Gastroesophageal sphincter (tissue), 3 donors: ENCODE measurements at regions not wholly inside any gene's neighbourhood (a gene's known extent, or its start where the extent isn't known, plus 50 kb on each side); places are given as distances from the start of the nearest gene placed in this dataset.

Source experiments
- EP300 ChIP-seq: sonication (generic); formaldehyde crosslinking; IDR thresholded peaks from one replicate; pipeline ENCODE4 v1.6.1; 2017; ENCODE audit warnings: antibody characterized with exemption, mild to moderate bottlenecking
- POLR2A ChIP-seq, 2 donors: fragments of 450-650 bp; IDR thresholded peaks; one replicate each; pipeline ENCODE4 v1.6.1; 2017; ENCODE audit warnings: antibody characterized with exemption in 2 of 2, mild to moderate bottlenecking in 2 of 2, moderate library complexity in 1 of 2
- POLR2AphosphoS5 ChIP-seq: sonication (generic); formaldehyde crosslinking; IDR thresholded peaks from one replicate; pipeline ENCODE4 v1.6.1; 2017; ENCODE audit warnings: antibody characterized with exemption
- TF ChIP-seq, protein P1 (sequence below), 4 experiments: fragments of 200-600 bp in 2 of 4; fragments of 450-650 bp in 2 of 4; sonication (generic) in 1 of 4; IDR thresholded peaks; one replicate each; pipeline ENCODE4 v1.5.1; 2017 to 2019; ENCODE audit warnings: antibody characterized with exemption in 4 of 4, mild to moderate bottlenecking in 2 of 4, moderate library complexity in 2 of 4

DNA sequence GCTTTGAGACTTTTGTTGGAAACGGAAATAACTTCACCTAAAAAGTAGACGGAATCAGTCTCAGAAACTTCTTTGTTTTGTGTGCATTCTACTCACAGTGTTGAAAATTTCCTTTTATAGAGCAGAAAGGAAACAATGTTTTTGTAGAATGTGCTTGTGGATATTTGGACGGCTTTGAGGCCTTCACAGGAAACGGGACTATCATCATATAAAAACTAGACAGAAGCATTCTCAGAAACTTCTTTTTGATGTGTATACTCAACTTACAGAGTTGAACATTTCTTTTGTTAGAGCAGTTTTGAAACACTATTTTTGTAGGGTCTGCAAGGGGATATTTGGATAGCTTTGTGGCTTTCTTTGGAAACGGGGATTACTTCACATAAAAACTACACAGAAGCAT lies 627.5 kb upstream of the ZNF337 start:
- TF ChIP-seq EP300 (no peak), POLR2AphosphoS5 (no peak), POLR2A (IDR thresholded peaks at IDR 0.05) (no peak)
- TF ChIP-seq, protein P1, sequence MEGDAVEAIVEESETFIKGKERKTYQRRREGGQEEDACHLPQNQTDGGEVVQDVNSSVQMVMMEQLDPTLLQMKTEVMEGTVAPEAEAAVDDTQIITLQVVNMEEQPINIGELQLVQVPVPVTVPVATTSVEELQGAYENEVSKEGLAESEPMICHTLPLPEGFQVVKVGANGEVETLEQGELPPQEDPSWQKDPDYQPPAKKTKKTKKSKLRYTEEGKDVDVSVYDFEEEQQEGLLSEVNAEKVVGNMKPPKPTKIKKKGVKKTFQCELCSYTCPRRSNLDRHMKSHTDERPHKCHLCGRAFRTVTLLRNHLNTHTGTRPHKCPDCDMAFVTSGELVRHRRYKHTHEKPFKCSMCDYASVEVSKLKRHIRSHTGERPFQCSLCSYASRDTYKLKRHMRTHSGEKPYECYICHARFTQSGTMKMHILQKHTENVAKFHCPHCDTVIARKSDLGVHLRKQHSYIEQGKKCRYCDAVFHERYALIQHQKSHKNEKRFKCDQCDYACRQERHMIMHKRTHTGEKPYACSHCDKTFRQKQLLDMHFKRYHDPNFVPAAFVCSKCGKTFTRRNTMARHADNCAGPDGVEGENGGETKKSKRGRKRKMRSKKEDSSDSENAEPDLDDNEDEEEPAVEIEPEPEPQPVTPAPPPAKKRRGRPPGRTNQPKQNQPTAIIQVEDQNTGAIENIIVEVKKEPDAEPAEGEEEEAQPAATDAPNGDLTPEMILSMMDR (IDR thresholded peaks at IDR 0.05): no peak
